ENCODE measurements at regions not wholly inside any gene's neighbourhood (a gene's known extent, or its start where the extent isn't known, plus 50 kb on each side); places are given as distances from the start of the nearest gene placed in this dataset.

DNA sequence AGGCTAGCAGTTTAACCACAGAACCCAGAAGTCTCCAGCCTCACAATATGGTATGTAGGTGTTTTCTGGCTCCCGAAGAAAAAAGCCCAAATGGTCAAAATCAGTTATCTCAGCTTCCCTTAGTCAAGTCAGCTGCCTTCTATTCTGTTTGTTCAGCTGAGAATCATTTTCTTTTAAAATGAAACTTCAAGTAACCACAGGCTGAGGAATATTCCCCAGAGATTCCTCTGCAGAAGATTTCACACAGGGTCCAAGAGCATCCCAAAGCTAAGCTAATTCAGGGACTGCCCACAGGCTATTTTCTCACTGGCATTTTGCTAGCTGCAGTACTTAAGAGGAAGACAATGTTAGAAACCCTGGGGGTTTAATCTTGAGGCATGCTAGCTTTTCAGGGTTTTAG is 977.0 kb upstream of the CHORDC1 start:
- TF ChIP-seq, protein P1, sequence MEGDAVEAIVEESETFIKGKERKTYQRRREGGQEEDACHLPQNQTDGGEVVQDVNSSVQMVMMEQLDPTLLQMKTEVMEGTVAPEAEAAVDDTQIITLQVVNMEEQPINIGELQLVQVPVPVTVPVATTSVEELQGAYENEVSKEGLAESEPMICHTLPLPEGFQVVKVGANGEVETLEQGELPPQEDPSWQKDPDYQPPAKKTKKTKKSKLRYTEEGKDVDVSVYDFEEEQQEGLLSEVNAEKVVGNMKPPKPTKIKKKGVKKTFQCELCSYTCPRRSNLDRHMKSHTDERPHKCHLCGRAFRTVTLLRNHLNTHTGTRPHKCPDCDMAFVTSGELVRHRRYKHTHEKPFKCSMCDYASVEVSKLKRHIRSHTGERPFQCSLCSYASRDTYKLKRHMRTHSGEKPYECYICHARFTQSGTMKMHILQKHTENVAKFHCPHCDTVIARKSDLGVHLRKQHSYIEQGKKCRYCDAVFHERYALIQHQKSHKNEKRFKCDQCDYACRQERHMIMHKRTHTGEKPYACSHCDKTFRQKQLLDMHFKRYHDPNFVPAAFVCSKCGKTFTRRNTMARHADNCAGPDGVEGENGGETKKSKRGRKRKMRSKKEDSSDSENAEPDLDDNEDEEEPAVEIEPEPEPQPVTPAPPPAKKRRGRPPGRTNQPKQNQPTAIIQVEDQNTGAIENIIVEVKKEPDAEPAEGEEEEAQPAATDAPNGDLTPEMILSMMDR (IDR thresholded peaks at IDR 0.05): no peak
- TF ChIP-seq POLR2A (IDR thresholded peaks at IDR 0.05): no peak

Measured in body of pancreas (tissue), 4 donors.